Parathyroid adenoma (tissue), 2 donors: ENCODE measurements at regions not wholly inside any gene's neighbourhood (a gene's known extent, or its start where the extent isn't known, plus 50 kb on each side); places are given as distances from the start of the nearest gene placed in this dataset.

ENCODE experiments used
- H2AFZ ChIP-seq: fragments of 300-600 bp; sonication (generic); one replicate; pipeline ENCODE4 v1.7.0; 2017; ENCODE audit warnings: antibody characterized with exemption, mild to moderate bottlenecking
- H3K27ac ChIP-seq: fragments of 300-600 bp; sonication (generic); one replicate; pipeline ENCODE4 v1.7.0; 2017
- H3K27me3 ChIP-seq: fragments of 300-600 bp; sonication (generic); one replicate; pipeline ENCODE4 v1.7.0; 2017; ENCODE audit warnings: low read length; ENCODE audit not compliant: control insufficient read depth, insufficient read depth
- H3K36me3 ChIP-seq: fragments of 300-600 bp; sonication (generic); one replicate; pipeline ENCODE4 v1.7.0; 2017; ENCODE audit warnings: low read length; ENCODE audit not compliant: control insufficient read depth, insufficient read depth
- H3K4me1 ChIP-seq: fragments of 300-600 bp; sonication (generic); one replicate; pipeline ENCODE4 v1.7.0; 2017; ENCODE audit warnings: control low read depth
- H3K4me2 ChIP-seq: fragments of 300-600 bp; sonication (generic); one replicate; pipeline ENCODE4 v1.7.0; 2017; ENCODE audit warnings: low read length
- H3K4me3 ChIP-seq: fragments of 300-600 bp; sonication (generic); one replicate; pipeline ENCODE4 v1.7.0; 2017; ENCODE audit warnings: low read depth, low read length
- H3K79me2 ChIP-seq: fragments of 300-600 bp; sonication (generic); one replicate; pipeline ENCODE4 v1.7.0; 2017; ENCODE audit warnings: control low read depth
- H3K9ac ChIP-seq: fragments of 300-600 bp; sonication (generic); one replicate; pipeline ENCODE4 v1.7.0; 2017; ENCODE audit warnings: mild to moderate bottlenecking
- H3K9me3 ChIP-seq: fragments of 300-600 bp; sonication (generic); one replicate; pipeline ENCODE4 v1.7.0; 2017; ENCODE audit warnings: low read length; ENCODE audit not compliant: control insufficient read depth
- CTCF ChIP-seq: fragments of 300-600 bp; sonication (generic); IDR thresholded peaks from one replicate; pipeline ENCODE4 v1.7.0; 2017; ENCODE audit warnings: antibody characterized with exemption, mild to moderate bottlenecking
- donor health status: primary hyperparathyroidism.

- no peak for TF ChIP-seq CTCF
- Histone ChIP-seq H3K4me1 (no peaks in the 10 kb centered on the region), H3K36me3 (no peaks in the 10 kb centered on the region), H3K27ac (no peak overlapping the region), H3K9ac (no peak overlapping the region), H2AFZ (no peak overlapping the region), H3K79me2 (no peaks in the 10 kb centered on the region), H3K9me3 (no peaks in the 10 kb centered on the region), H3K4me2 (no peak overlapping the region), H3K27me3 (no peaks in the 10 kb centered on the region), H3K4me3 (no peak overlapping the region)
Observed at GRCh38 chr20:58019850-58020625, 208.4 kb downstream of the ANKRD60 start.

DNA sequence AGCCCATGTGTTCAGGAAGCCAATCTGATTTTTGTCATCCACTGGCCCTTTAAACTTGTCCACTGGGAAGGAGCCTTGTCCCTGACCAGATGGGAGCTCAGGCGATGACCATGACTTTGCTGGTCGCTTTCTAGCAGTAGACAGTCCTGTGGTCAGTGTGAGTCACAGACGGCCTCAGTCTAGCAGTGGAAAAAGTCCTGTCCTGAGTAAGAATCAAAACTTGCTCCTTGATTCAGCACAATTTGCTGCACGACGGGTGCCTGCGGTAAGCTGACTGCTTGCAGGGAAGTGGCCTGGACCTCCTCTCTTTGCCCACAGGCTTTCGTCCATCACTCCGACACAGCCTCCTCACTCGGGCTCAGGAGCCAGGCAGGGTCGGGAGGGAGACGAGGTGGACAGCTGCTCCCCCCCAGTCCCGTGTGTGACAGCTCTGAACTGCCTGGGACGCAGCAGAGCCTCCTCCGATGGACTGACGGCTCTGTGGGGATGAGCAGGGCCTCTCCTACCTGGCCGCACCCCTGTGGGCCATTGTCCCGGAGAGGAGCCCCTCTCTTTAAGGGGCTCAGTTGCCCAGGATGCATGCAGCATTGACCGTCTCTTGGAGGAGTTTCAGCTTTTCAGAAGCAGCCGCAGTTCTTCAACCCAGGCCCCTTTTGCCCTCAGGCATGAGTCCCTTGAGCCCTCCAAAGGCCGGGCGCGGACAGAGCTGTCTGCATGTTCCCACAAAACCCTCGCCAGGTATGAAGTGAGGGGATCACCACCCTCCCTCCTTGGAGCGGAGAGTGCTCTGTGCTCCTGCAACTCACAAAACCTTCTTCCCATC lies 209.2 kb downstream of the ANKRD60 start:
- H3K9ac ChIP-seq, result no peak overlapping the region
- no peak for TF ChIP-seq CTCF
- H3K27ac ChIP-seq, result no peak overlapping the region
- no peak overlapping the region for H2AFZ ChIP-seq
- H3K4me2 ChIP-seq, result no peak overlapping the region
- no peaks in the 10 kb centered on the region for H3K27me3 ChIP-seq
- no peaks in the 10 kb centered on the region for H3K79me2 ChIP-seq
- H3K4me3 ChIP-seq, result no peak overlapping the region
- no peaks in the 10 kb centered on the region for H3K36me3 ChIP-seq
- H3K4me1 ChIP-seq, result no peaks in the 10 kb centered on the region
- no peaks in the 10 kb centered on the region for H3K9me3 ChIP-seq

DNA sequence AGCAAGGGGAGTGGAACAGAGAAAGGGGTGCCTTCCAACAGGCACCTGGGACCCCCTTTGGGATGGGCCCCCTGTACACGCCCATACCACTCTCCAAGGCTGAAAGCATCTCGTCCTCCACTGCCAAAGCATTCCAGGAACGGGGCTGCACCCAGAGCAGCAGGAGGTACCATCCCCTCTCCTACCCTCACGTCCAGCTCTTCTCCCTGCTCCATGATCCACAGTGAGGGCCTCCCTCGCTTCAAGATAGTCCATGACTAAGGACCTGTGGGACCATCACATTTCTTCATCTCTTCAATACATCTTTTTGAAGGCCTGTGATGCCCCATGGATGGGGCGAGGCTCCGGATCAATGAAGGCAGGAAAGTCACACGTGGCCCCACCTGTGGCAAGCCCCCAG lies 209.9 kb downstream of the ANKRD60 start:
- H3K27me3 ChIP-seq, result no peaks in the 10 kb centered on the region
- H3K79me2 ChIP-seq, result no peaks in the 10 kb centered on the region
- H3K4me3 ChIP-seq, result no peak overlapping the region
- H3K4me2 ChIP-seq, result no peak overlapping the region
- H2AFZ ChIP-seq, result no peak overlapping the region
- H3K36me3 ChIP-seq, result no peaks in the 10 kb centered on the region
- no peak overlapping the region for H3K27ac ChIP-seq
- no peak overlapping the region for H3K9ac ChIP-seq
- no peaks in the 10 kb centered on the region for H3K9me3 ChIP-seq
- H3K4me1 ChIP-seq, result no peaks in the 10 kb centered on the region
- no peak for TF ChIP-seq CTCF

GRCh38 chr20:58017970-58018530 lies 210.4 kb downstream of the ANKRD60 start:
- H3K4me2 ChIP-seq, result no peak overlapping the region
- no peaks in the 10 kb centered on the region for H3K79me2 ChIP-seq
- no peak overlapping the region for H3K9ac ChIP-seq
- no peak overlapping the region for H2AFZ ChIP-seq
- H3K9me3 ChIP-seq, result no peaks in the 10 kb centered on the region
- H3K4me1 ChIP-seq, result no peaks in the 10 kb centered on the region
- H3K36me3 ChIP-seq, result no peaks in the 10 kb centered on the region
- TF ChIP-seq CTCF, result no peak
- no peak overlapping the region for H3K4me3 ChIP-seq
- no peaks in the 10 kb centered on the region for H3K27me3 ChIP-seq
- no peak overlapping the region for H3K27ac ChIP-seq
